NCI-H1694 treated with DMSO at 0.1 percent for 48 hours (cell line): ENCODE measurements at regions not wholly inside any gene's neighbourhood (a gene's known extent, or its start where the extent isn't known, plus 50 kb on each side); places are given as distances from the start of the nearest gene placed in this dataset.

Source experiments
- DNase-seq: peaks from one replicate; lab custom pipeline; 2025; lab: John Stamatoyannopoulos, UW

- DNase-seq: no peak
Measured at GRCh38 chr7:156305351-156305750, 335.2 kb upstream of the RNF32 start.

GRCh38 chr7:156282816-156283215 is 357.8 kb upstream of the RNF32 start:
- no peak for DNase-seq

GRCh38 chr7:156279635-156280034 is 360.9 kb upstream of the RNF32 start:
- no peak for DNase-seq

- DNase-seq: no peak
Measured at GRCh38 chr7:156275292-156275691, 365.3 kb upstream of the RNF32 start.

GRCh38 chr7:156274557-156274956 is 366.0 kb upstream of the RNF32 start:
- no peak for DNase-seq

- no peak for DNase-seq
Measured at GRCh38 chr7:156261581-156261980, 379.0 kb upstream of the RNF32 start.

GRCh38 chr7:156257904-156258303 is 382.7 kb upstream of the RNF32 start:
- no peak for DNase-seq

GRCh38 chr7:156255635-156256034 is 384.9 kb upstream of the RNF32 start:
- no peak for DNase-seq

- DNase-seq: no peak
Measured at GRCh38 chr7:156251861-156252260, 388.7 kb upstream of the RNF32 start.

- no peak for DNase-seq
Measured at GRCh38 chr7:156240532-156240931, 400.0 kb upstream of the RNF32 start.

GRCh38 chr7:156238366-156239133 is 402.0 kb upstream of the RNF32 start:
- DNase-seq: no peak

GRCh38 chr7:156237614-156238013 is 403.0 kb upstream of the RNF32 start:
- DNase-seq: no peak

GRCh38 chr7:156236936-156237599 is 403.5 kb upstream of the RNF32 start:
- DNase-seq: no peak

GRCh38 chr7:156236181-156236889 is 404.2 kb upstream of the RNF32 start:
- DNase-seq: no peak

- no peak for DNase-seq
Measured at GRCh38 chr7:156234666-156235494, 405.7 kb upstream of the RNF32 start.

- no peak for DNase-seq
Measured at GRCh38 chr7:156234192-156234591, 406.4 kb upstream of the RNF32 start.

GRCh38 chr7:156232931-156233705 is 407.5 kb upstream of the RNF32 start:
- no peak for DNase-seq

- no peak for DNase-seq
Measured at GRCh38 chr7:156230576-156230975, 410.0 kb upstream of the RNF32 start.

GRCh38 chr7:156224833-156225225 is 412.6 kb upstream of the SHH start:
- DNase-seq: no peak

- DNase-seq: no peak
Measured at GRCh38 chr7:156223935-156224832, 411.9 kb upstream of the SHH start.
